ENCODE measurements at regions not wholly inside any gene's neighbourhood (a gene's known extent, or its start where the extent isn't known, plus 50 kb on each side); places are given as distances from the start of the nearest gene placed in this dataset.

- TF ChIP-seq ZFP3 (CRISPR knock-in tag; IDR thresholded peaks at IDR 0.05) (no peak), ZC3H10 (CRISPR knock-in tag; IDR thresholded peaks at IDR 0.05) (no peak), PATZ1 (CRISPR knock-in tag; IDR thresholded peaks at IDR 0.05; ENCODE audit: borderline replicate concordance) (no peak), CREB5 (CRISPR knock-in tag; IDR thresholded peaks at IDR 0.05; ENCODE audit: low read depth) (no peak), OSR1 (CRISPR knock-in tag; IDR thresholded peaks at IDR 0.05) (no peak), ISL1 (CRISPR knock-in tag; IDR thresholded peaks at IDR 0.05) (no peak), ZFP30 (CRISPR knock-in tag; IDR thresholded peaks at IDR 0.05) (no peak), SNAI2 (CRISPR knock-in tag; IDR thresholded peaks at IDR 0.05) (no peak), TCF4 (CRISPR knock-in tag; IDR thresholded peaks at IDR 0.05; ENCODE audit: borderline replicate concordance) (peak; percentile 61), CSDC2 (CRISPR knock-in tag; IDR thresholded peaks at IDR 0.05) (no peak), TOX (CRISPR knock-in tag; IDR thresholded peaks at IDR 0.05; ENCODE audit: borderline replicate concordance) (no peak), GLIS3 (CRISPR knock-in tag; IDR thresholded peaks at IDR 0.05) (no peak), ZNF565 (CRISPR knock-in tag; conservative IDR thresholded peaks at IDR 0.05; ENCODE audit: low read depth) (no peak), ARNTL (CRISPR knock-in tag; IDR thresholded peaks at IDR 0.05; ENCODE audit: borderline replicate concordance, low read depth) (no peak)
These were observed 68.7 kb upstream of the FSTL4 start for GRCh38 chr5:133680830-133681565.
